ENCODE measurements at regions not wholly inside any gene's neighbourhood (a gene's known extent, or its start where the extent isn't known, plus 50 kb on each side); places are given as distances from the start of the nearest gene placed in this dataset.
"Not testable (repeated sequence)": the region's sequence is repeated elsewhere in the genome, so short reads cannot be mapped to it uniquely, and the experiment has no call there.

DNA sequence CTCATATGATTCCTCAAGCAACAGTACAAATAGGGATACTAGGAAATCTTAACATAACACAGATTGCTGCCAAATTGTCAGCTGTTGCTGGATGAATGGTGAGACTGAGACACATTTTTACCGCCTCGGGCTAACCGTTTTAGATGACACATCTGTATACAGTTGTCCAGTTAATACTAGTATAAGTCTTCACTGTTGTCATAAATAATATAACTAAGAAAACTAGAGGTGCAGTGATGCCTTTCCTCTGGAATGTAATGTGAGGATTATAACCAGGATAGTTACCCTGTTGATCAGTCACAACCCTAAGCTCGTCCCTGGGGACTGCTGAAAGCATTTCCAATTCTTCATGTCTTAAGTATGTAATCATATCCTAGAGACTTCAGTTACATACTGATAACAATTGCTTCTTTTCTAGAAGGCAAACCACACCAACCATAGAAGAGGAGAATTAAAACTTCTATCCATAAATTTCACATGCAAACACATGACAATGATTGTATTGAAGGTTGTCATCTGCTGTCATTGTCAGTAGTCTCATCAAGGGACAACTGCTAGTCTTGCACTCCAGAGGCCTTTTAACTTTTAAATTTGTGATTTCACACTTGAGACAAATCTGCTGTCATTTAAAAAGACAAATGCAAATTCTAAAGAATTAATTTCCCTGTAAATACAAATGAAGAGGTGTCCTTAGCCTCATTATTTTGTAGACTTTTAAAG, 100.4 kb upstream of the SEMA3D start:
- no peak for DNase-seq

DNA sequence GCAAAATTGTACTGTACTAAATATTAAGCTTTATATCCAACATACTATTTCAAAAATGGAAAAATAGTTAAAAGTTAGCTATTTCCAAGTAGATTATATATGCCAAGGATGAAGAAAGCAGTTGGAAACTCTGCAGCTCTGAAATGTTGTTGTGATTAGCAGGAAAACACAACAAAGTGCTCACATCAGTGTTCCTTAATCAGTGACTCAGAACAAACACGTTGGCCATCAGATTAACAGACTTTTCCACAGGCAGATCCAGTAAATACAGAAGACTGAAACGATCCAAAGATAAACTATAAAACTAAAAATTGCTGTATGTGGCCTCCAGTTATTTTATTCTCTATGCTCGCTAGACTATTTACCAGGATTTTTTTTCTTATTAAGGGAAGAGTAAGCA, 99.6 kb upstream of the SEMA3D start:
- no peak for DNase-seq

DNA sequence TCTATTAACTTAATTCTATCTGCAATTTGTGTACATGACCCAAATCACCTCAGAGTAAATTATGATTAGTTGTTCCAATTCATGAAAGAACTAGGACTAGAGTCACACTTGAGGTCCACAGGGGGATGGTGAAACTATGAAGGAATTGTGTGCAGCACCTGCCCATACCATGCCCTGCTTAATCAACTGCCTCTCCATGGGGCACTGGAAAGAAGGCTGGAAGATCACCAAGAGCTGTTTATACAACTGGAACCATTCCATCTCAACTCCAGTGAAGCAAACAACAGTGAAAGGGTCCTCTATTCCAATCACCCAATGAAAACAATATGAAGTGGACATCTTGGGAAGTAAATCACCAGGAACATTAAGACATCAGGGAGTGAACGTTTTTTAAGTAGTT, 98.7 kb upstream of the SEMA3D start:
- DNase-seq = no peak

DNA sequence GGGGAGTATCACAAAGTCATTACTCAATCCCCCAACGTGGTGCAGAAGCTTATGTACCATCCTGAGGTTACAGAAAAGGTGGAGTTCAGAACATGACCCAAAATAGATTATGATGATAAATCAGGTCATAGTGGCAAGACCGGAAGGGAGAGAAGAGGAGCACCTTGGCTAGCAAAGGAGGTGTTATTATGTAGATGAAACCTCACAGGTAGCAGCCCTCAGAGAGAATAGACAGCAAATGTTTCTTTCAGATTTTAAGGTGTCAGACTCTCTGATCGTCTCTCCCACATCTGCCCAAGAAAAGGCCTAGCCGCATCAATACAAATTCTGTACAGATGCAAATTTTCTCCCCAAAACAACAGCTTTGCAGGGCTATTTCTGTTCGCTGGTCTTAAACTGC, 88.3 kb upstream of the SEMA3D start:
- DNase-seq = no peak

DNA sequence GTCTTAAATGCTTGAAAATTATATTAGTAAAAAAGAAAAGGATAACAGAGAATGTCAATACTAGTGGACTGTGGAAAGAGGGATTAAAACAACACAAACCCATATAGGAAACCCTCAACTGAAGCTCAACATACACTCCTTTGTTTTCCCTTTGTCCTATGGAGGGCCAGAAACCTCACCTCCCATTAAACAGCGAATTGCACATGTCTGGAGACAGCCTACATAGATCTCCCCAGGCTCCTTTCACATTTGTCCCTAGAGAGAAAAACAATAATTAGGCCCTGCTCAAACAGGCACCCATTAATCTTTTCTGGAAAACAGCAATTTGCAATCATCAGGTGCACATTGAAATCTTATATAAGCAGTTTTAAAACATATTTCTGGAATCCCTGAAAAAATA, 87.6 kb upstream of the SEMA3D start:
- no peak for DNase-seq

DNA sequence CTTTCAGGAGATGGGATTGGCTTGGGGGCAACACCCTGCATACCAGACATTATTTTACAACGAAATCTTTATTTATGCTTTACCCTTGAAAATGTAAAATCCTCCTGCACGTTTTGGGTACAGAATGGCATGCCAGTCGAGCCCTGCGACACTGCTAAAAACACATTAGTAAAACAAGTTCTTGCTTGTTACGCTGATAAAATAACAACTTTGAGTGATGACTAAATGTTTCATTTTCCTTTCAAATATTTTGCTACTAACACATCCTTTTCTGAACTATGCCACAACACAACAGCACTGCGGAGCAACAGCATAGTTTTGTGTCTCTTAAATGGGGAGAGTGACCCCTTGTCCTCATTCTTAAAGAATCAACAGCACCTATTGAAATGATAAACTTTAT, 76.0 kb upstream of the SEMA3D start:
- no peak for DNase-seq

DNA sequence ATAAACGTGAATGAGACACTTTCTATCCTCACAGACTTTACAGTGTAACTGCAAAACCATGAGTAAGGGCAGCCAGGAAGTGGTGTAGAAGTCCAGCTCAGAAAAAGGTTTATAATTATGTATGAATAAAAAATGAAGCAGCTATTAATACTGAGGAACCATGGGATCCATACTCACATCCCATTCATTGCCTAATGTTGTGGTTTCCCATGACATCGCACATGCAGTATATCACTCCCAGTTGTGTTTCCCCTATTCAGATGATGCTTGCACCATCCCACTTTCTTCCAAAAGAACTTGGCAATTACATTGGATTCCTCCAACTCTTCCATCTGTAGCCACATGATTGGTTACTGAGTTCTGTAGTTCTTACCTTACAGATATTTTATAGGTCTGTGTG, 74.5 kb upstream of the SEMA3D start:
- DNase-seq = no peak

DNA sequence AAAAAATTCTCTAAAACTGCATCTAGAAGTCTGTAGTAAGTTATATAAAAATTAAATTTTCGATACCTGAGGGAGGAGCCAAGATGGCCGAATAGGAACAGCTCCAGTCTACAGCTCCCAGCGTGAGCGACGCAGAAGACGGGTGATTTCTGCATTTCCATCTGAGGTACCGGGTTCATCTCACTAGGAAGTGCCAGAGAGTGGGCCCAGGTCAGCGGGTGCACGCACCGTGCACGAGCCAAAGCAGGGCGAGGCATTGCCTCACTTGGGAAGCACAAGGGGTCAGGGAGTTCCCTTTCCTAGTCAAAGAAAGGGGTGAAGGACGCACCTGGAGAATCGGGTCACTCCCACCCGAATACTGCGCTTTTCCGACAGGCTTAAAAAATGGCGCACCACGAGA, 62.9 kb upstream of the SEMA3D start:
- DNase-seq = not testable (repeated sequence)

DNA sequence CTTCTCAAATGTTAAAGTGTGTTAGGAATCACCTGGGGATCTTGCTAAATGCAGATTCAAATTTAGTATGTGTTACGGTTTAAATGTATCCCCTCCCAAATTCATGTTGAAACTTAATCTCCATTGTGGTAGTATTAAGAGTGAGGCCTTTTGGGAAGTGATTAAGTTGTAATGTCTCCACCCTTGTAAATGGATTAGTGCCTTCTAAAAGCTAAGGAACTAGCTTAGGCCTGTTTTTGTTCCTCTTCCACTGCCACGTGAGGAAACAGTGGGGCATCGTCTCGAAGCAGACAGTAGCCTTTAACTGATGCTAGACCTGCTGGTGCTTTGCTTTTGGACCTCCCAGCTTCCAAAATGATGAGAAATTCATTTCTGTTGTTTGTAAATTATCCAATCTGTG, 52.3 kb upstream of the SEMA3D start:
- DNase-seq = no peak

DNA sequence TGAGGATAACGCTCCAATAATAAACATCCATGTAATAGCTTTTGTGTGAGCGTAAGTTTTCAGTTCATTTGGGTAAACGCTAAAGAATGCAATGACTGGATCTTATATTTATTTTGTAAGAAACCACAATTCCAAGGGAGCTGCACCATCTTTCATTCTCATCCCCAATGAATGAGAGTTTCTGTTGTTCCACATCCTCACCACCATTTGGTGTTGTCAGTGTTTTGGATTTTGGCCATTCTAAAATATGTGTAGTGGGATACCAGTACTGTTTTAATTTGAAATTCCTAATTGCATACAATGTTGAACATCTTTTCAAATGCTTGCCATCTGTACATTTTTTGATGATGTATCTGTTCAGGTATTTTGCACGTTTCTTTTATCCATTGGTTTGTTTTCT, 50.9 kb upstream of the SEMA3D start:
- DNase-seq = no peak

Measured in stimulated activated CD4-positive, alpha-beta T cell treated with anti-CD3 and anti-CD28 coated beads, Interleukin-15, amount 100 ng/mL, for 24 hours (primary cell).